Colonic mucosa (tissue), 4 donors: ENCODE measurements at regions not wholly inside any gene's neighbourhood (a gene's known extent, or its start where the extent isn't known, plus 50 kb on each side); places are given as distances from the start of the nearest gene placed in this dataset.

ENCODE experiments used
- DNase-seq: peaks from one replicate; pipeline ENCODE4 v3.0.0-alpha.2; 2020
- H3K27ac ChIP-seq: fragments of 200-600 bp; one replicate; pipeline ENCODE4 v1.8.0; 2021
- H3K27me3 ChIP-seq: fragments of 200-600 bp; one replicate; pipeline ENCODE4 v1.8.0; 2021
- H3K36me3 ChIP-seq: fragments of 200-600 bp; one replicate; pipeline ENCODE4 v1.8.0; 2021
- H3K4me1 ChIP-seq: fragments of 200-600 bp; one replicate; pipeline ENCODE4 v1.8.0; 2021; ENCODE audit warnings: mild to moderate bottlenecking
- H3K4me3 ChIP-seq: fragments of 200-600 bp; one replicate; pipeline ENCODE4 v1.8.0; 2021
- H3K9ac ChIP-seq, 2 donors: one replicate each; pipeline ENCODE4 v1.7.0; 2013; ENCODE audit warnings: control low read depth in 2 of 2, low read depth in 2 of 2, low read length in 2 of 2
- H3K9me3 ChIP-seq: fragments of 200-600 bp; one replicate; pipeline ENCODE4 v1.8.0; 2021
- CTCF ChIP-seq: fragments of 200-600 bp; IDR thresholded peaks from one replicate; pipeline ENCODE4 v1.8.0; 2022; ENCODE audit warnings: antibody characterized with exemption, mild to moderate bottlenecking
- intact Hi-C: fragments of 100-400 bp; cut with DNase I; formaldehyde crosslinking; loops from one replicate; pipeline ENCODE4 v1.14.1; 2022
- donor health status: healthy.
- donor health status: DM: no; HTN: no; CAD: no.
- donor health status: DM: no; HTN: no; CAD: no.

GRCh38 chr10:131669838-131670237, 231.0 kb upstream of the PPP2R2D start:
- H3K9ac ChIP-seq: no peak overlapping the region
- intact Hi-C loops: no loop called here
- no peak for DNase-seq
- TF ChIP-seq CTCF: no peak
- no peaks in the 10 kb centered on the region for H3K9me3 ChIP-seq
- no peak overlapping the region for H3K4me3 ChIP-seq
- H3K36me3 ChIP-seq: no peaks in the 10 kb centered on the region
- H3K27ac ChIP-seq: no peak overlapping the region
- H3K27me3 ChIP-seq: no peaks in the 10 kb centered on the region
- H3K4me1 ChIP-seq: no peaks in the 10 kb centered on the region

GRCh38 chr10:131670341-131670740, 230.5 kb upstream of the PPP2R2D start:
- intact Hi-C loops: no loop called here
- no peak for DNase-seq

GRCh38 chr10:131673396-131673795, 227.4 kb upstream of the PPP2R2D start:
- no peak for TF ChIP-seq CTCF
- no peaks in the 10 kb centered on the region for H3K27me3 ChIP-seq
- H3K36me3 ChIP-seq: no peaks in the 10 kb centered on the region
- DNase-seq: no peak
- no peaks in the 10 kb centered on the region for H3K9me3 ChIP-seq
- intact Hi-C loops: no loop called here
- H3K9ac ChIP-seq: no peak overlapping the region
- H3K4me1 ChIP-seq: no peaks in the 10 kb centered on the region
- no peak overlapping the region for H3K4me3 ChIP-seq
- no peak overlapping the region for H3K27ac ChIP-seq

More at GRCh38 chr10:131670341-131670740, 230.5 kb upstream of the PPP2R2D start:
- Histone ChIP-seq H3K27me3 (no peaks in the 10 kb centered on the region), H3K9me3 (no peaks in the 10 kb centered on the region), H3K4me1 (no peaks in the 10 kb centered on the region), H3K9ac (no peak overlapping the region), H3K4me3 (no peak overlapping the region), H3K36me3 (no peaks in the 10 kb centered on the region), H3K27ac (no peak overlapping the region)
- no peak for TF ChIP-seq CTCF

- Histone ChIP-seq H3K4me3 (no peak overlapping the region), H3K9ac (no peak overlapping the region), H3K9me3 (no peaks in the 10 kb centered on the region), H3K4me1 (no peaks in the 10 kb centered on the region), H3K36me3 (no peaks in the 10 kb centered on the region), H3K27me3 (no peaks in the 10 kb centered on the region), H3K27ac (no peak overlapping the region)
- TF ChIP-seq CTCF: no peak
- DNase-seq: no peak
- intact Hi-C loops: no loop called here
These were observed 226.7 kb upstream of the PPP2R2D start for GRCh38 chr10:131674130-131674529.

- intact Hi-C loops: no loop called here
- H3K4me1 ChIP-seq: no peaks in the 10 kb centered on the region
- no peaks in the 10 kb centered on the region for H3K36me3 ChIP-seq
- TF ChIP-seq CTCF: no peak
- no peaks in the 10 kb centered on the region for H3K27me3 ChIP-seq
- DNase-seq: no peak
- H3K4me3 ChIP-seq: no peak overlapping the region
- no peak overlapping the region for H3K9ac ChIP-seq
- H3K9me3 ChIP-seq: no peaks in the 10 kb centered on the region
- H3K27ac ChIP-seq: no peak overlapping the region
These were observed 225.7 kb upstream of the PPP2R2D start for GRCh38 chr10:131675104-131675503.
